ENCODE measurements at regions not wholly inside any gene's neighbourhood (a gene's known extent, or its start where the extent isn't known, plus 50 kb on each side); places are given as distances from the start of the nearest gene placed in this dataset.

DNA sequence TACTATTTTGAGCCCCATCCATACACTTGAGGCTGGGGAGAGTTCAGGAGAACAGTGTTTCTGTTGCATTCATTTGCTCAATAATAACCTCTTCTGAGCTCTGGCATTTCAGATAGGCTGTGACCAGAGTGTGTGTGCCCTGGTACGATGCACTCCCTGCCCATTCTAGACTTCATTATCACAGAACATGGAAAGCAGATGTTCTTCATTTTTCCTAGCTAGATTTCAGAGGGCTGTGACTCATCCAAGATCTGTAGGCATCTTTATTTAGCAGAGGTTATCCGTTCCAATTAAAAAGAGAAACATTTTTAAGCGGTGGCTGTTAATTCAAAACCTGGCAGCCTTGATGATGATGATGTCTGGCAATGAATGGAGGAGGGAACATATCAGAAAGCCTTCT is 228.8 kb upstream of the EEF2KMT start:
- DNase-seq (ENCODE audit: low read depth in 2 of 2): peak in 1 of 2 donors; percentile 22
- Histone ChIP-seq H3K27me3 (ENCODE audit: control insufficient read depth, insufficient read depth, low read length) (no peaks in the 10 kb centered on the region), H3K27ac (ENCODE audit: insufficient read depth, low read length) (no peak overlapping the region), H3K4me2 (ENCODE audit: extremely low read depth, insufficient read depth, low read length) (no peak overlapping the region), H3K9ac (ENCODE audit: insufficient read depth, low read length) (no peak overlapping the region), H4K20me1 (ENCODE audit: control insufficient read depth, extremely low read depth, insufficient read depth, low read length) (no peaks in the 10 kb centered on the region), H2AFZ (ENCODE audit: low read length) (no peak overlapping the region), H3K79me2 (ENCODE audit: control insufficient read depth, insufficient read depth, low read length) (no peaks in the 10 kb centered on the region), H3K4me1 (ENCODE audit: control insufficient read depth, extremely low read depth, insufficient read depth, low read length) (no peaks in the 10 kb centered on the region), H3K4me3 (replicated peaks in 1 of 4; ENCODE audit: control extremely low read depth in 1 of 4, insufficient read depth in 1 of 4, low read depth in 3 of 4, low read length in 4 of 4) (no peak overlapping the region), H3K36me3 (ENCODE audit: control insufficient read depth, insufficient read depth, low read length) (no peaks in the 10 kb centered on the region), H3K9me3 (ENCODE audit: control insufficient read depth, insufficient read depth, low read depth, low read length) (no peaks in the 10 kb centered on the region)
- no peak for TF ChIP-seq EZH2 (IDR thresholded peaks at IDR 0.05; ENCODE audit: low read length, missing control alignments)
- TF ChIP-seq, protein P1, sequence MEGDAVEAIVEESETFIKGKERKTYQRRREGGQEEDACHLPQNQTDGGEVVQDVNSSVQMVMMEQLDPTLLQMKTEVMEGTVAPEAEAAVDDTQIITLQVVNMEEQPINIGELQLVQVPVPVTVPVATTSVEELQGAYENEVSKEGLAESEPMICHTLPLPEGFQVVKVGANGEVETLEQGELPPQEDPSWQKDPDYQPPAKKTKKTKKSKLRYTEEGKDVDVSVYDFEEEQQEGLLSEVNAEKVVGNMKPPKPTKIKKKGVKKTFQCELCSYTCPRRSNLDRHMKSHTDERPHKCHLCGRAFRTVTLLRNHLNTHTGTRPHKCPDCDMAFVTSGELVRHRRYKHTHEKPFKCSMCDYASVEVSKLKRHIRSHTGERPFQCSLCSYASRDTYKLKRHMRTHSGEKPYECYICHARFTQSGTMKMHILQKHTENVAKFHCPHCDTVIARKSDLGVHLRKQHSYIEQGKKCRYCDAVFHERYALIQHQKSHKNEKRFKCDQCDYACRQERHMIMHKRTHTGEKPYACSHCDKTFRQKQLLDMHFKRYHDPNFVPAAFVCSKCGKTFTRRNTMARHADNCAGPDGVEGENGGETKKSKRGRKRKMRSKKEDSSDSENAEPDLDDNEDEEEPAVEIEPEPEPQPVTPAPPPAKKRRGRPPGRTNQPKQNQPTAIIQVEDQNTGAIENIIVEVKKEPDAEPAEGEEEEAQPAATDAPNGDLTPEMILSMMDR (conservative IDR thresholded peaks at IDR 0.05 in 1 of 2, IDR thresholded peaks at IDR 0.05 in 1 of 2; ENCODE audit: low read depth in 1 of 2, low read length in 2 of 2): no peak

DNA sequence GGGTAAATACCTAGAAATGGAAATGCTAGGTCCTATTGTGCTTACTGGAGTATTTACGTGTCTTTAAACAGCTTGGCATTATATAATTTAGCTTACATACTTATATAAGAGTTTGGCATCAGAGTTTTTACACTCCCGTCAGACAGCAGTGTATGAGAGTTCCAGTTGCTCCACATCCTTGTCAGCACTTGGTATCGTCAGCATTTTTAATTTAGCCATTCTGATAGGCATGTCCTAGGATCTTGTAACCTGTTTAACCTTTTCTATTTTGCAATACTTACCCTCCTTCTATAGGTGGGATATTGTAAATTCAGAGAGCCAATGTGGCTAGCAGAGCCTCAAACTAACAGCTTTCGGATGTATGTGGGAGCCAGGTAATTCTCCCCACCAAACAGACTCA is 228.3 kb upstream of the EEF2KMT start:
- Histone ChIP-seq H3K4me1 (ENCODE audit: control insufficient read depth, extremely low read depth, insufficient read depth, low read length) (no peaks in the 10 kb centered on the region), H3K4me3 (replicated peaks in 1 of 4; ENCODE audit: control extremely low read depth in 1 of 4, insufficient read depth in 1 of 4, low read depth in 3 of 4, low read length in 4 of 4) (no peak overlapping the region), H3K36me3 (ENCODE audit: control insufficient read depth, insufficient read depth, low read length) (no peaks in the 10 kb centered on the region), H3K27ac (ENCODE audit: insufficient read depth, low read length) (no peak overlapping the region), H4K20me1 (ENCODE audit: control insufficient read depth, extremely low read depth, insufficient read depth, low read length) (no peaks in the 10 kb centered on the region), H2AFZ (ENCODE audit: low read length) (no peak overlapping the region), H3K9me3 (ENCODE audit: control insufficient read depth, insufficient read depth, low read depth, low read length) (no peaks in the 10 kb centered on the region), H3K79me2 (ENCODE audit: control insufficient read depth, insufficient read depth, low read length) (no peaks in the 10 kb centered on the region), H3K4me2 (ENCODE audit: extremely low read depth, insufficient read depth, low read length) (no peak overlapping the region), H3K9ac (ENCODE audit: insufficient read depth, low read length) (no peak overlapping the region), H3K27me3 (ENCODE audit: control insufficient read depth, insufficient read depth, low read length) (no peaks in the 10 kb centered on the region)
- DNase-seq (ENCODE audit: low read depth in 2 of 2): no peak
- TF ChIP-seq EZH2 (IDR thresholded peaks at IDR 0.05; ENCODE audit: low read length, missing control alignments): no peak
- TF ChIP-seq, protein P1 (conservative IDR thresholded peaks at IDR 0.05 in 1 of 2, IDR thresholded peaks at IDR 0.05 in 1 of 2; ENCODE audit: low read depth in 1 of 2, low read length in 2 of 2): no peak

DNA sequence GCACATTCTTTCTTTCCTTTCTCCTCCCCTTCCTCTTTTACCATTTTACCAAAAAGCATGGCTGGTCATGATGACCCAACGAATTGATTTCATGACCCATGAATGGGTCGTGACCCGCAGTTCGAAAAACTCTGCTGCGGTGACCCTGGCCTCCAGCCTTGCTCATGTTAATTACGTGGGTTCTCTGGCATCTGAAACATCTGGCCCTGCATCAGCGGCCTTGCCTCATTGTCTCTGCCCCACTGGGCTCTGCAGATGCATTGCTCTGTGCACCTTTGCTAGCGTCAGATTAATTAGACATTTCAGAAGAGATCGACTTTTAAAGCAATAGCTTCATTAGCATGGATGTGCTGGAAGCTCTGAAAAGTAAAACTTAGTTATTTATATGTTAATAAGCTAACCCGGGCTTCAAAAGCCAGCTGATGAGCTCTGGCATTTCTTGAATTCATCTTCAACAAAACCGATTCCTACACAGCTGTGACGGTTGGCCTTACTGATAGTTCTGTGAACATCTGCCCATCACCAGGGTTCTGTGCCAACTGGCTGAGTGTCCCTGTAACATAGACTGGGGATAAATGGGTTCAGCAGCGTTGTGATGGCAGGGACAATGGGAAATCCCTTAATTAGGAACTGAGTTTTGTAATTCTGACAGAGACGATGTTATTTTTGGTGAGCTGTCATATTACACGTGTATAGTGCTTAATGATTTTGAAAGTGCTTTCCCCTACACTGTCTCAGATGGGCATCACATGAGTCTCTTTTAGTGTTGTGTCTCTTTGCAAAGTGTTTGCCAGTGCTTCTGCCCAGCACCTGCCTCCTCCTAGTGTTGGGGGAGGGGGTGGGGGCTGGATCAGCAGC is 225.9 kb upstream of the EEF2KMT start:
- Histone ChIP-seq H3K4me3 (replicated peaks in 1 of 4; ENCODE audit: control extremely low read depth in 1 of 4, insufficient read depth in 1 of 4, low read depth in 3 of 4, low read length in 4 of 4) (no peak overlapping the region), H3K79me2 (ENCODE audit: control insufficient read depth, insufficient read depth, low read length) (no peaks in the 10 kb centered on the region), H3K27me3 (ENCODE audit: control insufficient read depth, insufficient read depth, low read length) (no peaks in the 10 kb centered on the region), H4K20me1 (ENCODE audit: control insufficient read depth, extremely low read depth, insufficient read depth, low read length) (no peaks in the 10 kb centered on the region), H3K4me2 (ENCODE audit: extremely low read depth, insufficient read depth, low read length) (no peak overlapping the region), H3K27ac (ENCODE audit: insufficient read depth, low read length) (no peak overlapping the region), H3K4me1 (ENCODE audit: control insufficient read depth, extremely low read depth, insufficient read depth, low read length) (no peaks in the 10 kb centered on the region), H2AFZ (ENCODE audit: low read length) (no peak overlapping the region), H3K9ac (ENCODE audit: insufficient read depth, low read length) (no peak overlapping the region), H3K9me3 (ENCODE audit: control insufficient read depth, insufficient read depth, low read depth, low read length) (no peaks in the 10 kb centered on the region), H3K36me3 (ENCODE audit: control insufficient read depth, insufficient read depth, low read length) (no peaks in the 10 kb centered on the region)
- DNase-seq (ENCODE audit: low read depth in 2 of 2): peak in 1 of 2 donors; percentile 48
- TF ChIP-seq, protein P1 (conservative IDR thresholded peaks at IDR 0.05 in 1 of 2, IDR thresholded peaks at IDR 0.05 in 1 of 2; ENCODE audit: low read depth in 1 of 2, low read length in 2 of 2): no peak
- TF ChIP-seq EZH2 (IDR thresholded peaks at IDR 0.05; ENCODE audit: low read length, missing control alignments): no peak

Measured in fibroblast of lung (primary cell).